ENCODE measurements at regions not wholly inside any gene's neighbourhood (a gene's known extent, or its start where the extent isn't known, plus 50 kb on each side); places are given as distances from the start of the nearest gene placed in this dataset.

DNA sequence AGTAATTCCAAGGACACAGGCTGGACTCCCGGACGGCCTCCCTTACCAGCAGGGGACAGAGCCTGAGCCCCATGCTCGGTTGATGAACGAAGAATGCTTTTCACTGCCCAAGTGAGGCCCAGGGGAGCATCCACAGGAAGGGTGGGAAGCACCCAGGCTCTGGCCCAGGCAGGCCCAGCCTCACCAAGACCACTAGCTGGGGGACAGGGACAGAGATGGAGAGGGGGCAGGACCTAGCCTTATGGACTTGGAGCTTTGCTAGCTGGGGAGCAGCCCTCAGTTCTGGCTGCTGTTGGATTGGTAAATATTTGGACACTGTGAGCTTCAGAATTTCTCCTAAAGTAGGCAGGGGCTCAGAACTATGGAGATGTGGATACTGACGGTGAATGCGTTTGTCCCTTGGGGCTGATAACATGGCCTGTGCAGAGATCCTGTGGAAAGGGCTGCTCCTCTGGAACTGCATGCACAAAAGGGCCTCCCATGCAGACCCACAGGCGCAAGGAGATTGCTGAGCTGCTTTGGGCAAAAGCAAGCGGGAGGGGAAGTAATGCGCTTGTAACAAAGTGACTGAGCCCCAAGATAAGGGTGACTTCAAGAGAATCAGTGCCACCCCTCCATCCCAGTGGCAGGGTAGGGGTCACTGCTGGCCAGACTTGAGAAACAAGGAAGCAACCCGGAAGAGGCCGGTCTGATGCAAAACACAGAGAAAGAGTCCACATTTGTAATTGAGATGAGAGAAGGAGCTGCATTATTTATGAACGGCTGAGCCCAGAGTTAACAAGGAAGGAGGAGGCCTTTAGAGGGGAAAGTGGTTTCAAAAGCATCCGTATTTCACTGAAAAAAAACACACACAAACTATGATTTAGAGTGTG lies 70.1 kb upstream of the MEF2A start:
- in situ Hi-C loops (cut with HindIII; ENCODE audit: low sequenced_read_pairs), result no loop called here
- DNase-seq (ENCODE audit: low read depth), result no peak
- TF ChIP-seq, protein P1, sequence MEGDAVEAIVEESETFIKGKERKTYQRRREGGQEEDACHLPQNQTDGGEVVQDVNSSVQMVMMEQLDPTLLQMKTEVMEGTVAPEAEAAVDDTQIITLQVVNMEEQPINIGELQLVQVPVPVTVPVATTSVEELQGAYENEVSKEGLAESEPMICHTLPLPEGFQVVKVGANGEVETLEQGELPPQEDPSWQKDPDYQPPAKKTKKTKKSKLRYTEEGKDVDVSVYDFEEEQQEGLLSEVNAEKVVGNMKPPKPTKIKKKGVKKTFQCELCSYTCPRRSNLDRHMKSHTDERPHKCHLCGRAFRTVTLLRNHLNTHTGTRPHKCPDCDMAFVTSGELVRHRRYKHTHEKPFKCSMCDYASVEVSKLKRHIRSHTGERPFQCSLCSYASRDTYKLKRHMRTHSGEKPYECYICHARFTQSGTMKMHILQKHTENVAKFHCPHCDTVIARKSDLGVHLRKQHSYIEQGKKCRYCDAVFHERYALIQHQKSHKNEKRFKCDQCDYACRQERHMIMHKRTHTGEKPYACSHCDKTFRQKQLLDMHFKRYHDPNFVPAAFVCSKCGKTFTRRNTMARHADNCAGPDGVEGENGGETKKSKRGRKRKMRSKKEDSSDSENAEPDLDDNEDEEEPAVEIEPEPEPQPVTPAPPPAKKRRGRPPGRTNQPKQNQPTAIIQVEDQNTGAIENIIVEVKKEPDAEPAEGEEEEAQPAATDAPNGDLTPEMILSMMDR (IDR thresholded peaks at IDR 0.05; ENCODE audit: low read depth, low read length, missing control alignments), result no peak
- no peak overlapping the region for H3K4me3 ChIP-seq (ENCODE audit: low read depth, low read length)

DNA sequence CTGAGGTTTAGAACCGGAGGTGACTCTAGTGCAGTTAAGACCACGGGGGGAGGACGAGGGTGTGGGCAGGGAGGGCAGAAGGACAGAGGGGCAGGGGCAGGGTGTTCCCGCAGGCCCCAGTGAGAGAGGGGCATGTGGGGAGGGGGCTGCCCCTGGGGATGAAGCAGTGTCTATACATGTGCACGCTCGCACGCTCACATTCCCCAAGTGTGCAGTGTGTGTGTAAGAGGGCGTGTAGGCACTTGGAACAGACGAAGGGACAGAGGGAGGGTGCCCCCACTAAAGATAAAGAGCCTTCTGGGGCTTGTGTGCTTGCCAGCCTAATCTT lies 69.5 kb upstream of the MEF2A start:
- TF ChIP-seq, protein P1 (IDR thresholded peaks at IDR 0.05; ENCODE audit: low read depth, low read length, missing control alignments), result no peak
- H3K4me3 ChIP-seq (ENCODE audit: low read depth, low read length), result no peak overlapping the region
- no peak for DNase-seq (ENCODE audit: low read depth)
- in situ Hi-C loops (cut with HindIII; ENCODE audit: low sequenced_read_pairs), result no loop called here

DNA sequence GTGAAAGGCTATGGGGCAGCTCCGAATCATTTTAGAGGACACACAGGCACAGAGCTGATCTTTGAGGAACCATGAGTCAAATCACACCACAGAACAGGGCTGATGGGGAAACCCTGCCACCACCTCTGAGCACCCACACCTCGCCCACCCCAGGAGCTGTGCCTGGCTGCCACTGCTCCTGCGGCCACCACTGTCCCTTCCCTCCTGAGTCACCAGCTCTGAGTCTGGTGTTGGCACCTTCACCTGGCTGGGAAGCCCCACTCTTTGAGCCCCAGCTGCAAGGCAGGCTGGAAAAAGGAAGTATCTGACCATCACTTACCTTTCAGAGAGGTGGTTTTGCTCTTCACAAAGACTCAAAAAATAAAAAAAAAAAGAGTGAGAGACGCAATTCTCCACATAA lies 63.6 kb upstream of the MEF2A start:
- in situ Hi-C loops (cut with HindIII; ENCODE audit: low sequenced_read_pairs), result no loop called here
- H3K4me3 ChIP-seq (ENCODE audit: low read depth, low read length), result no peak overlapping the region
- TF ChIP-seq, protein P1 (IDR thresholded peaks at IDR 0.05; ENCODE audit: low read depth, low read length, missing control alignments), result no peak
- no peak for DNase-seq (ENCODE audit: low read depth)

DNA sequence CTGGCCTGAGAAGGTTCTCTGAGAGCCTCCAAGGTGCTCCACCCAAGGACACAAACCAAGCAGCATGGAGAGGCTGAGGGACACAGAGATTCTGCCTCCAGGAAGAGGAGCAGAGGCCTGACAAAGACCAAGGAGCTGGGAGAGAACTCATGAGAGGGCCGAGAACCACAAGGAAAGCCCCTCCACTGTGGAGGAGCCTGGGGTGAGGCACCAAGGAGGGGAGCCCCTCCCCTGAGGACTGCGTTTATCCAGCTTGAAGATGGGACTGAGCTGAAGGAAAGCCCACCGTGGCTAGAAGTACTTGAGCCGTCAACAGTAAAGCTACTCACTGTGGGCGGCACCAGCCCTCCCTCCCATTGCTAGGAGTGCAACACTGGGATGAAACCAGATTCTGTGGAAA lies 63.1 kb upstream of the MEF2A start:
- TF ChIP-seq, protein P1 (IDR thresholded peaks at IDR 0.05; ENCODE audit: low read depth, low read length, missing control alignments), result no peak
- in situ Hi-C loops (cut with HindIII; ENCODE audit: low sequenced_read_pairs), result no loop called here
- no peak for DNase-seq (ENCODE audit: low read depth)
- H3K4me3 ChIP-seq (ENCODE audit: low read depth, low read length), result no peak overlapping the region

DNA sequence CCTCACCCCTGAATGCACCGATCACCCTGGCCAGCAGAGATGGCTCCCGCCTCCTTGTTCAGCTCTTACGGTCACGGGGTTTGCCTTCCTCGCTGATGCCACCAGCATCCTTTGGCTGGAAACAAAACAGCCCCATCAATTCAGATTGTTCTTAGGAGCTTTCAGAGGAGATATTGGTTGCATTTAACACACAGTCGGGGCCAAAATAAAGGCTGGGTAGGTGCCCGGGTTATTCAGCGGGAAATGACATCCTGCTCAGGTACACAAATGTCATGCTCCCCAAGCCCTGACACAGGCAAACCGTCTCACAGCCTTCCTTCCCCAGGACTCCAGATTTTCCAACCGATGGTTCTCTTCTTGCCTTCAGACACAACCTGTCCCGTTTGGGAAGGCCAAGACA lies 62.4 kb upstream of the MEF2A start:
- in situ Hi-C loops (cut with HindIII; ENCODE audit: low sequenced_read_pairs), result no loop called here
- TF ChIP-seq, protein P1 (IDR thresholded peaks at IDR 0.05; ENCODE audit: low read depth, low read length, missing control alignments), result no peak
- no peak for DNase-seq (ENCODE audit: low read depth)
- no peak overlapping the region for H3K4me3 ChIP-seq (ENCODE audit: low read depth, low read length)

DNA sequence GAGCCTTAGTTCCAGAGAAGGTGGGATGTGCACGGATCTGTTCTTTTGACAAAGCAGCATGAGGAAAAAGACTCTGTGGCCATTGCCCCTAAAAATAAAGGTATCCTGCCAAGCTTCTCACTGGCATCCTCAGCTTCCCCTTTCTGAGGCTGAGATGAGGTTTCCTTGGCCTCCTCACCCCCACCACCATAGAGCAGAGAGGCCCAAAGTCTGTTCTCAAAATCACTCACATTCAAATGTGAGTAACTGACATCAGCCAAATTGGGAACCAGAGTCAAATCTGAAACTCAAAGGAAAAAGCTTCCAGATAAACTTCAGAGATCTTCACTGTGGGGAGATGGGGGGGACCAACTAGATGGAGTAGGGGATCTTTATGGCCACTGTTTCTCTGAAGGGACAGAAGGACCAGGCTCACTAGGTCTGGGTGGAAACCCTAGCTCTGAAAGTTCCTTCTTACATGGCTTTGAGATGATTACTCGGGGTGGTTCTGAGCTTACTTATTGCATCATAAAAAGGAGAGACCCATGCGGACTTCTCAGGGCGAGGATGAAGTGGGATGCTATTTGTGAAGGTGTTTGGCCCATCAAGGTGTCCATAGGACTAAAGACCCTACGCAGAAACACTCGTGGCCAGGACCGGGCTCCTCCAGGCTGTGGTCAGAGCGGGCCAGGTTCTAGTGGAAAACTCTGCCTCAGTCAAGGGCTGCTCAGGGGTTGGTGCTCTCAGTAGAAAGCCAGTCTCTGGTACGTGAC lies 61.5 kb upstream of the MEF2A start:
- H3K4me3 ChIP-seq (ENCODE audit: low read depth, low read length), result no peak overlapping the region
- in situ Hi-C loops (cut with HindIII; ENCODE audit: low sequenced_read_pairs), result no loop called here
- no peak for DNase-seq (ENCODE audit: low read depth)
- TF ChIP-seq, protein P1 (IDR thresholded peaks at IDR 0.05; ENCODE audit: low read depth, low read length, missing control alignments), result no peak

Measured in astrocyte of the cerebellum (primary cell).